ENCODE measurements at regions not wholly inside any gene's neighbourhood (a gene's known extent, or its start where the extent isn't known, plus 50 kb on each side); places are given as distances from the start of the nearest gene placed in this dataset.

- TF ChIP-seq POLR2AphosphoS5 (IDR thresholded peaks at IDR 0.05; ENCODE audit: low read depth, low read length) = no peak
- TF ChIP-seq POLR2A (IDR thresholded peaks at IDR 0.05; ENCODE audit: low read depth, low read length) = no peak
These were observed 324.5 kb upstream of the ROBO2 start for GRCh38 chr3:76715426-76715825.

Data from GM12892 (cell line).